ENCODE measurements at regions not wholly inside any gene's neighbourhood (a gene's known extent, or its start where the extent isn't known, plus 50 kb on each side); places are given as distances from the start of the nearest gene placed in this dataset.

- Histone ChIP-seq H3K27me3 (ENCODE audit: control insufficient read depth in 3 of 3, insufficient read depth in 3 of 3, low read length in 2 of 3) (no peaks in the 10 kb centered on the region), H3K36me3 (ENCODE audit: control insufficient read depth in 4 of 4, insufficient read depth in 4 of 4, low read length in 4 of 4) (no peaks in the 10 kb centered on the region), H3K9ac (ENCODE audit: insufficient read depth in 1 of 2, low read length in 2 of 2) (no peak overlapping the region), H3K27ac (ENCODE audit: low read depth in 1 of 2, low read length in 1 of 2) (no peak overlapping the region), H3K4me3 (no peak overlapping the region), H3K9me3 (ENCODE audit: control insufficient read depth in 4 of 4, insufficient read depth in 3 of 4, low read length in 3 of 4) (peaks cover 0 to 2% (median 0%) of the 10 kb centered on the region in 4 donors), H3K4me1 (ENCODE audit: control insufficient read depth in 5 of 5, insufficient read depth in 5 of 5, low read length in 5 of 5) (peaks cover 0 to 4% (median 2%) of the 10 kb centered on the region in 5 donors)
- TF ChIP-seq CTCF (IDR thresholded peaks at IDR 0.05; ENCODE audit: control extremely low read depth, extremely low read depth): no peak
- ATAC-seq (ENCODE audit: insufficient read depth, low FRiP score) (no peak), DNase-seq (no peak)
- WGBS, 2 donors: 95 to 97% methylated on average over 1 of the region's 1 CpG
Observed at GRCh38 chr3:152607179-152607578, 227.8 kb upstream of the P2RY1 start.

- H3K36me3 ChIP-seq (ENCODE audit: control insufficient read depth in 4 of 4, insufficient read depth in 4 of 4, low read length in 4 of 4): no peaks in the 10 kb centered on the region
- no peak overlapping the region for H3K27ac ChIP-seq (ENCODE audit: low read depth in 1 of 2, low read length in 1 of 2)
- TF ChIP-seq CTCF (IDR thresholded peaks at IDR 0.05; ENCODE audit: control extremely low read depth, extremely low read depth): no peak
- peaks cover 0 to 2% (median 0%) of the 10 kb centered on the region in 4 donors for H3K9me3 ChIP-seq (ENCODE audit: control insufficient read depth in 4 of 4, insufficient read depth in 3 of 4, low read length in 3 of 4)
- 84 to 94% methylated on average over 8 of the region's 8 CpGs for WGBS, 2 donors
- ATAC-seq (ENCODE audit: insufficient read depth, low FRiP score): no peak
- no peak overlapping the region for H3K4me3 ChIP-seq
- H3K4me1 ChIP-seq (ENCODE audit: control insufficient read depth in 5 of 5, insufficient read depth in 5 of 5, low read length in 5 of 5): peaks cover 0 to 5% (median 2%) of the 10 kb centered on the region in 5 donors
- no peaks in the 10 kb centered on the region for H3K27me3 ChIP-seq (ENCODE audit: control insufficient read depth in 3 of 3, insufficient read depth in 3 of 3, low read length in 2 of 3)
- DNase-seq: no peak
- H3K9ac ChIP-seq (ENCODE audit: insufficient read depth in 1 of 2, low read length in 2 of 2): no peak overlapping the region
Observed at GRCh38 chr3:152608696-152609594, 226.0 kb upstream of the P2RY1 start.

- no peaks in the 10 kb centered on the region for H3K27me3 ChIP-seq (ENCODE audit: control insufficient read depth in 3 of 3, insufficient read depth in 3 of 3, low read length in 2 of 3)
- H3K27ac ChIP-seq (ENCODE audit: low read depth in 1 of 2, low read length in 1 of 2): no peak overlapping the region
- no peaks in the 10 kb centered on the region for H3K9me3 ChIP-seq (ENCODE audit: control insufficient read depth in 4 of 4, insufficient read depth in 3 of 4, low read length in 3 of 4)
- DNase-seq (no peak), ATAC-seq (ENCODE audit: insufficient read depth, low FRiP score) (no peak)
- H3K36me3 ChIP-seq (ENCODE audit: control insufficient read depth in 4 of 4, insufficient read depth in 4 of 4, low read length in 4 of 4): no peaks in the 10 kb centered on the region
- no peak overlapping the region for H3K9ac ChIP-seq (ENCODE audit: insufficient read depth in 1 of 2, low read length in 2 of 2)
- no peak for TF ChIP-seq CTCF (IDR thresholded peaks at IDR 0.05; ENCODE audit: control extremely low read depth, extremely low read depth)
- no peak overlapping the region for H3K4me3 ChIP-seq
- peaks cover 0 to 7% (median 2%) of the 10 kb centered on the region in 5 donors for H3K4me1 ChIP-seq (ENCODE audit: control insufficient read depth in 5 of 5, insufficient read depth in 5 of 5, low read length in 5 of 5)
Observed at GRCh38 chr3:152609891-152610290, 225.0 kb upstream of the P2RY1 start.

Measured in lung (tissue), 11 donors.